OCI-LY7 (cell line): ENCODE measurements at regions not wholly inside any gene's neighbourhood (a gene's known extent, or its start where the extent isn't known, plus 50 kb on each side); places are given as distances from the start of the nearest gene placed in this dataset.

Experiments
- EZH2phosphoT487 ChIP-seq: fragments of 200-600 bp; sonication (generic); IDR thresholded peaks from 2 replicates; pipeline ENCODE4 v1.6.1; 2018; ENCODE audit warnings: low read depth, borderline replicate concordance, mild to moderate bottlenecking, mixed run types, antibody characterized with exemption, low read length, moderate library complexity, mixed read lengths
- TF ChIP-seq, protein P1 (sequence below): fragments of 200-600 bp; sonication (generic); conservative IDR thresholded peaks from 2 replicates; pipeline ENCODE4 v1.5.1; 2014; ENCODE audit warnings: mild to moderate bottlenecking, antibody characterized with exemption, low read length, moderate library complexity, mixed read lengths

DNA sequence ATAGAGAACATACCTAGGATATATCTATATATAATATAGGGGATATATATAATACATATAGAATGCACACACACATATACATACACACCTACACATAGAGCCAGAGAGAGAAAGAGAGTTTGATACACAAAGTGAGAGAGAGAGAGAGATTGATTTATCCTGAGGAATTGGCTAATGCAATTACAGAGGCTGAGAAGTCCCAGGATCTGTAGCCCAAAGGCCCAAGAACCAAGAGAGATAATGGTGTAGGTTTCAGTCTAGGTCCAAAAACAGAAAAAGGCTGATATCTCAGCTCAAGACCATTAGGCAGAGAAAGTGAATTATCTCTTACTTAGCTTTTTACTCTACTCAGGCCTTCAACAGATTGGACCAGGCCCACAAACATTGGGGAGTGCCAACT lies 715.0 kb upstream of the LCORL start:
- TF ChIP-seq, protein P1, sequence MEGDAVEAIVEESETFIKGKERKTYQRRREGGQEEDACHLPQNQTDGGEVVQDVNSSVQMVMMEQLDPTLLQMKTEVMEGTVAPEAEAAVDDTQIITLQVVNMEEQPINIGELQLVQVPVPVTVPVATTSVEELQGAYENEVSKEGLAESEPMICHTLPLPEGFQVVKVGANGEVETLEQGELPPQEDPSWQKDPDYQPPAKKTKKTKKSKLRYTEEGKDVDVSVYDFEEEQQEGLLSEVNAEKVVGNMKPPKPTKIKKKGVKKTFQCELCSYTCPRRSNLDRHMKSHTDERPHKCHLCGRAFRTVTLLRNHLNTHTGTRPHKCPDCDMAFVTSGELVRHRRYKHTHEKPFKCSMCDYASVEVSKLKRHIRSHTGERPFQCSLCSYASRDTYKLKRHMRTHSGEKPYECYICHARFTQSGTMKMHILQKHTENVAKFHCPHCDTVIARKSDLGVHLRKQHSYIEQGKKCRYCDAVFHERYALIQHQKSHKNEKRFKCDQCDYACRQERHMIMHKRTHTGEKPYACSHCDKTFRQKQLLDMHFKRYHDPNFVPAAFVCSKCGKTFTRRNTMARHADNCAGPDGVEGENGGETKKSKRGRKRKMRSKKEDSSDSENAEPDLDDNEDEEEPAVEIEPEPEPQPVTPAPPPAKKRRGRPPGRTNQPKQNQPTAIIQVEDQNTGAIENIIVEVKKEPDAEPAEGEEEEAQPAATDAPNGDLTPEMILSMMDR = no peak
- TF ChIP-seq EZH2phosphoT487 = no peak
